Thoracic aorta (tissue), 2 donors: ENCODE measurements at regions not wholly inside any gene's neighbourhood (a gene's known extent, or its start where the extent isn't known, plus 50 kb on each side); places are given as distances from the start of the nearest gene placed in this dataset.

ENCODE experiments used
- ATAC-seq: fragments of 150-250 bp; one replicate; pipeline ENCODE4 v1.8.0; 2017; ENCODE audit warnings: low read depth; ENCODE audit not compliant: insufficient number of reproducible peaks, low FRiP score
- DNase-seq: peaks from one replicate; pipeline ENCODE4 v3.0.0-alpha.2; 2020; ENCODE audit warnings: low spot score
- H3K27ac ChIP-seq, 2 donors: fragments of 200-600 bp; sonication (generic); 1 replicate in 1 of 2; 2 replicates in 1 of 2; pipeline ENCODE4 v1.5.1; 2016; ENCODE audit warnings: mild to moderate bottlenecking in 2 of 2, moderate library complexity in 2 of 2
- H3K27me3 ChIP-seq: fragments of 200-600 bp; sonication (generic); replicated peaks from 2 replicates; pipeline ENCODE4 v1.6.0; 2016; ENCODE audit warnings: mild to moderate bottlenecking; ENCODE audit not compliant: insufficient read depth
- H3K36me3 ChIP-seq: fragments of 200-600 bp; sonication (generic); one replicate; pipeline ENCODE4 v1.5.1; 2016
- H3K4me1 ChIP-seq, 2 donors: fragments of 200-600 bp; sonication (generic); 1 replicate in 1 of 2; 2 replicates in 1 of 2; pipeline versions ENCODE4 v1.5.1 to v1.6.0; 2016; ENCODE audit warnings: low read depth in 2 of 2, mild to moderate bottlenecking in 1 of 2; ENCODE audit not compliant: control insufficient read depth in 1 of 2
- H3K4me3 ChIP-seq: fragments of 200-600 bp; sonication (generic); 2 replicates; pipeline ENCODE4 v1.5.1; 2016; ENCODE audit warnings: mild to moderate bottlenecking
- H3K9me3 ChIP-seq: fragments of 200-600 bp; sonication (generic); 2 replicates; pipeline ENCODE4 v1.5.1; 2016
- TF ChIP-seq, protein P1 (sequence below): fragments of 200-600 bp; sonication (generic); IDR thresholded peaks from one replicate; pipeline ENCODE4 v1.5.1; 2019; ENCODE audit warnings: antibody characterized with exemption

DNA sequence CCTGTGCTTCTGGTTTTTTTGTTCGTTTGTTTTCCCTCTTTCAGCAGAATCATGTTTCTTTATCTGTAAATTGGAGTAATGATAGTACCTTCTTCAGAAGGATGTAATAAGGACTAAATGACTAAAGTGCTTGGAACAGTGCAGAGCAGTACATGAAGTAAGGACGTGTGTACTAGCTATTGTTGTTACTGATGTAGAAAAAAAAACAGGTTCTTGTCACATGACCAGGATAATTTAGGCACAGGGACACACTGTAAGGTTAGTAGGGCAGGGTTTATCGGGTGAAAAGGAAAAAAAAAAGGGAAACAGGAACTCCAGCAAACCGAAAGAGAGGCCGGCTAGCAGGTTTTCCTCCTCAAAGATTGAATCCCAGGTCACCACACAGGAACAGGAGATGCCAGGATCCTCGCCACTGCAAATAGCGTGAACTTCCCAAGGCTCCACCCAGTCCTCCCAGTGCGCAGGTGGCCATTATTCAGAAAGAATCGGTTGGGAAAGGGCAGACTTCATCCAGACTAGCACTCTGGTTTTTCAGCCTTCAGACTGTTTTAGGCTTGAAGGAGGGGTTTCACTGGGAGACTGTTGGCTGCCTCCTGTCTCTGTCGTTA is 63.8 kb upstream of the PRRC2C start:
- H3K9me3 ChIP-seq, result no peaks in the 10 kb centered on the region
- TF ChIP-seq, protein P1, sequence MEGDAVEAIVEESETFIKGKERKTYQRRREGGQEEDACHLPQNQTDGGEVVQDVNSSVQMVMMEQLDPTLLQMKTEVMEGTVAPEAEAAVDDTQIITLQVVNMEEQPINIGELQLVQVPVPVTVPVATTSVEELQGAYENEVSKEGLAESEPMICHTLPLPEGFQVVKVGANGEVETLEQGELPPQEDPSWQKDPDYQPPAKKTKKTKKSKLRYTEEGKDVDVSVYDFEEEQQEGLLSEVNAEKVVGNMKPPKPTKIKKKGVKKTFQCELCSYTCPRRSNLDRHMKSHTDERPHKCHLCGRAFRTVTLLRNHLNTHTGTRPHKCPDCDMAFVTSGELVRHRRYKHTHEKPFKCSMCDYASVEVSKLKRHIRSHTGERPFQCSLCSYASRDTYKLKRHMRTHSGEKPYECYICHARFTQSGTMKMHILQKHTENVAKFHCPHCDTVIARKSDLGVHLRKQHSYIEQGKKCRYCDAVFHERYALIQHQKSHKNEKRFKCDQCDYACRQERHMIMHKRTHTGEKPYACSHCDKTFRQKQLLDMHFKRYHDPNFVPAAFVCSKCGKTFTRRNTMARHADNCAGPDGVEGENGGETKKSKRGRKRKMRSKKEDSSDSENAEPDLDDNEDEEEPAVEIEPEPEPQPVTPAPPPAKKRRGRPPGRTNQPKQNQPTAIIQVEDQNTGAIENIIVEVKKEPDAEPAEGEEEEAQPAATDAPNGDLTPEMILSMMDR, result no peak
- no peaks in the 10 kb centered on the region for H3K27me3 ChIP-seq
- ATAC-seq (no peak), DNase-seq (no peak)
- H3K36me3 ChIP-seq, result no peaks in the 10 kb centered on the region
- H3K27ac ChIP-seq, result no peak overlapping the region
- no peak overlapping the region for H3K4me3 ChIP-seq
- peaks cover 9% of the 10 kb centered on the region in 2 donors for H3K4me1 ChIP-seq

DNA sequence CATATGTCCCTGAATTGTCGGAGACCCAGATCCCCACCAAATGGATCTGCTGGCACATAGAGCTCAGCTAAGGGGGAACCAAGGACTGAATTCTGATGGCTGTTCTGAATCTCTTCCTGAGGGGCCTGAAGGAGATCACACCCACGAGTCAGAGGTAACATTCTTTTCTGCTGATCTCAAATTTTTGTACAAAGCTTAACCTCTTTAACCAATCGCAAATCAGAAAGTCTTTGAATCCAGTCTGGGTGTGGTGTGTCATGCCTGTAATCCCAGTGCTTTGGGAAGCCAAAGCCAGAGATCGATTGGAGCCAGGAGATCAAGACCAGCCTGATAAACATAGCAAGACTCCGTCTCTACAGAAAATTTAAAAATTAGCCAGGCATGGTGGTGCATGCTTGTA is 62.8 kb upstream of the PRRC2C start:
- ATAC-seq, result no peak
- no peak overlapping the region for H3K27ac ChIP-seq
- H3K4me3 ChIP-seq, result no peak overlapping the region
- H3K4me1 ChIP-seq, result peaks cover 9% of the 10 kb centered on the region in 2 donors
- no peaks in the 10 kb centered on the region for H3K36me3 ChIP-seq
- TF ChIP-seq, protein P1, result no peak
- no peaks in the 10 kb centered on the region for H3K27me3 ChIP-seq
- no peaks in the 10 kb centered on the region for H3K9me3 ChIP-seq
- DNase-seq, result no peak

DNA sequence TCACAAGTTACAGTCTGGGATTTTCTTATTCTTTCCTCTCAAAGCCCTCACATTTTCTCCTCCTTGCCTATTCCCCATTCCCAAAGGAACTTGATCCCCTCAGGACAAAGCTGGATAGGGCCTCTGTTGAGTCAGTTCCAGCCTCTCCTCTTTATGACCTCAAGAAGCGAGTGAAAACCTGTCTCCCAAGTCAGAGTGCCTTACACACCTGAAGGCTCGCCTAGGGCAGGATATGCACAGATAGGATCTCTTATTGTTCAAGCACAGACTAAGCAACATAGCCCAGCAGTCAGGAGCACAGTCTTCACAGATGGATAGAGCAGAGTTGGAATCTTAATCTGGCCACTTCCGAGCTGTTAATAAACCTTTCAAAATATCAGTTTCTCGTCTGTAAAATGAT is 60.8 kb upstream of the PRRC2C start:
- DNase-seq (no peak), ATAC-seq (no peak)
- TF ChIP-seq, protein P1, result no peak
- Histone ChIP-seq H3K4me3 (no peak overlapping the region), H3K9me3 (no peaks in the 10 kb centered on the region), H3K27ac (no peak overlapping the region), H3K4me1 (peaks cover 9% of the 10 kb centered on the region in 2 donors), H3K36me3 (no peaks in the 10 kb centered on the region), H3K27me3 (no peaks in the 10 kb centered on the region)

DNA sequence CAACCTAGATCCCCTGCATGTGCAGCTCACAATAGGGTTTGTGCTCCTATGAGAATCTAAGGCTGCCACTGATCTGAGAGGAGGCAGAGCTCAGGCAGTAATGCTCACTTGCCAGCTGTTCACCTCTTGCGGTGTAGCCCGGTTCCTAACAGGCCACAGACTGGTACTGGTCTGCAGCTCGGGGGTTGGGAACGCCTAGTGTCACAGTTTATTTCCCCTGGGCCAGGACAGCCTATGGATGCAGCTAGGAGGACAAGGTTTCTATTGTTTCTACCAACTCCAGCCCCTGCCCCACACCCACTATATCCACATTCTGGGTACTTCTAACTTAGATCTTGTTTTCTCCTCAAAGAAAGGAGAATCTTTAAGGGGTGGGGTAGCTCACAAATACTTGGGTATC is 58.7 kb upstream of the PRRC2C start:
- H3K9me3 ChIP-seq, result no peaks in the 10 kb centered on the region
- H3K36me3 ChIP-seq, result no peaks in the 10 kb centered on the region
- no peak overlapping the region for H3K27ac ChIP-seq
- H3K27me3 ChIP-seq, result no peaks in the 10 kb centered on the region
- ATAC-seq, result no peak
- H3K4me1 ChIP-seq, result no peaks in the 10 kb centered on the region
- no peak for DNase-seq
- TF ChIP-seq, protein P1, result no peak
- H3K4me3 ChIP-seq, result no peak overlapping the region

DNA sequence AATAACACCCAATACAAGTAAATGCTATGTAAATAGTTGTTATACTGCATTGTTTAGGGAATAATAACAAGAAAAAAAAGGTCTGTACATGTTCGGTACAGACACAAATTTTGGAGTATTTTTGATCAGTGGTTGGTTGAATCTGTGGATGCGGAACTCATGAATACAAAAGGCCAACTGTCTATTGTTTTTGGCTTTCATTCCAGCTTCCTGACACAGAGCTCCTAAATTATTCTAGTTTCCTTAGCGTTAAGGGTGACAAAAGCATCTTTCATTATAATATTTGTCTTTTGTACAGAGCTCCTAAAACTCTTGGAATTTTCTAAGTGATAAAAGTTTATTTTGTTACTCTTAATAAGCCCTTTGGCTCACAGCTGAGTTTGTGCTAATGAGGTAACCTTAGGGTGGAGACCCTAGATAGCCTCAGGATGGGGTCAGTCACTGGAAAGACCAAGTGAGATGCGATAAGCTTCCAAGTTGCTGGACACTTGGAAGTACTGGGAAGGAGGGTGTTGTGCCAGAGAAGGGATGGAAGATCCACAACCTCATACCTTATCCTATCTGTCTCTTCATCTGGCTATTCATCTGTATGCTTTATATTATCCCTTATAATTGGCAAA is 57.4 kb upstream of the PRRC2C start:
- TF ChIP-seq, protein P1, result no peak
- H3K4me1 ChIP-seq, result no peaks in the 10 kb centered on the region
- H3K27ac ChIP-seq, result no peak overlapping the region
- H3K27me3 ChIP-seq, result no peaks in the 10 kb centered on the region
- no peaks in the 10 kb centered on the region for H3K36me3 ChIP-seq
- ATAC-seq (no peak), DNase-seq (no peak)
- no peaks in the 10 kb centered on the region for H3K9me3 ChIP-seq
- H3K4me3 ChIP-seq, result no peak overlapping the region
